HG03432 (cell line): ENCODE measurements at regions not wholly inside any gene's neighbourhood (a gene's known extent, or its start where the extent isn't known, plus 50 kb on each side); places are given as distances from the start of the nearest gene placed in this dataset.

Experiments used
- ATAC-seq: cut with Tn5 transposase; IDR thresholded peaks from one replicate; pipeline ENCODE4 v1.9.1; 2021; ENCODE audit warnings: mild to moderate bottlenecking, moderate library complexity; ENCODE audit not compliant: unreplicated experiment

- ATAC-seq = no peak
Measured at GRCh38 chr4:119933606-119934005, 133.0 kb downstream of the MAD2L1 start.

- ATAC-seq = no peak
Measured at GRCh38 chr4:119932277-119932676, 134.4 kb downstream of the MAD2L1 start.

- no peak for ATAC-seq
Measured at GRCh38 chr4:119930546-119930945, 136.1 kb downstream of the MAD2L1 start.

- no peak for ATAC-seq
Measured at GRCh38 chr4:119921830-119922229, 144.8 kb downstream of the MAD2L1 start.

- no peak for ATAC-seq
Measured at GRCh38 chr4:119906277-119906676, 160.4 kb downstream of the MAD2L1 start.

- no peak for ATAC-seq
Measured at GRCh38 chr4:119898211-119898610, 168.4 kb downstream of the MAD2L1 start.

- ATAC-seq = no peak
Measured at GRCh38 chr4:119897260-119897659, 169.4 kb downstream of the MAD2L1 start.

GRCh38 chr4:119894650-119895208 lies 171.9 kb downstream of the MAD2L1 start:
- no peak for ATAC-seq

GRCh38 chr4:119873794-119874325 lies 192.8 kb downstream of the MAD2L1 start:
- no peak for ATAC-seq

- no peak for ATAC-seq
Measured at GRCh38 chr4:119873132-119873531, 193.5 kb downstream of the MAD2L1 start.

- no peak for ATAC-seq
Measured at GRCh38 chr4:119872371-119873016, 194.2 kb downstream of the MAD2L1 start.

- no peak for ATAC-seq
Measured at GRCh38 chr4:119870856-119871255, 195.8 kb downstream of the MAD2L1 start.

GRCh38 chr4:119865789-119866188 lies 200.9 kb downstream of the MAD2L1 start:
- no peak for ATAC-seq

- ATAC-seq = no peak
Measured at GRCh38 chr4:119865389-119865788, 201.3 kb downstream of the MAD2L1 start.

GRCh38 chr4:119861731-119862130 lies 204.9 kb downstream of the MAD2L1 start:
- no peak for ATAC-seq

GRCh38 chr4:119858176-119858575 lies 208.5 kb downstream of the MAD2L1 start:
- no peak for ATAC-seq

GRCh38 chr4:119854364-119854763 lies 212.3 kb downstream of the MAD2L1 start:
- ATAC-seq = no peak

- no peak for ATAC-seq
Measured at GRCh38 chr4:119851649-119852048, 215.0 kb downstream of the MAD2L1 start.

- ATAC-seq = peak; percentile 77
Measured at GRCh38 chr4:119841361-119841760, 212.8 kb upstream of the PDE5A start.

- ATAC-seq = no peak
Measured at GRCh38 chr4:119835613-119835910, 207.0 kb upstream of the PDE5A start.

GRCh38 chr4:119834906-119835612 lies 206.5 kb upstream of the PDE5A start:
- ATAC-seq = no peak

GRCh38 chr4:119833611-119834010 lies 205.0 kb upstream of the PDE5A start:
- no peak for ATAC-seq
